ENCODE measurements at regions not wholly inside any gene's neighbourhood (a gene's known extent, or its start where the extent isn't known, plus 50 kb on each side); places are given as distances from the start of the nearest gene placed in this dataset.

- H3K4me2 ChIP-seq (ENCODE audit: low read length), result peak overlapping the region; percentile 81
- H3K9me2 ChIP-seq (replicated peaks; ENCODE audit: low read length), result no peaks in the 10 kb centered on the region
- no peak for DNase-seq
- H3K9me3 ChIP-seq (ENCODE audit: low read length), result no peaks in the 10 kb centered on the region
- peak overlapping the region; percentile 44 for H3K9ac ChIP-seq (ENCODE audit: low read length)
- no peaks in the 10 kb centered on the region for H3K36me3 ChIP-seq (ENCODE audit: low read depth, low read length)
- H3K79me2 ChIP-seq (ENCODE audit: low read length), result peaks cover 17% of the 10 kb centered on the region
- H2AFZ ChIP-seq (ENCODE audit: low read length), result no peak overlapping the region
- H4K20me1 ChIP-seq (ENCODE audit: low read length), result no peaks in the 10 kb centered on the region
- peak overlapping the region; percentile 93 for H3K27ac ChIP-seq (ENCODE audit: low read length)
- POLR2A ChIA-PET (ENCODE audit: unreplicated experiment), result no interaction called here
- H3F3A ChIP-seq (ENCODE audit: low read length, unreplicated experiment), result no peaks in the 10 kb centered on the region
- H3K27me3 ChIP-seq (ENCODE audit: low read length), result no peaks in the 10 kb centered on the region
- H3K4me1 ChIP-seq (ENCODE audit: insufficient read depth, low read length), result peaks cover 25% of the 10 kb centered on the region
- H3K4me3 ChIP-seq (ENCODE audit: low read length), result peak overlapping the region; percentile 57; the same call in 1 of the 2 replicates
- no peak for ATAC-seq
- BruUV-seq (replicated peaks), result TSS peak; percentile 91
- TF ChIP-seq, protein P1, sequence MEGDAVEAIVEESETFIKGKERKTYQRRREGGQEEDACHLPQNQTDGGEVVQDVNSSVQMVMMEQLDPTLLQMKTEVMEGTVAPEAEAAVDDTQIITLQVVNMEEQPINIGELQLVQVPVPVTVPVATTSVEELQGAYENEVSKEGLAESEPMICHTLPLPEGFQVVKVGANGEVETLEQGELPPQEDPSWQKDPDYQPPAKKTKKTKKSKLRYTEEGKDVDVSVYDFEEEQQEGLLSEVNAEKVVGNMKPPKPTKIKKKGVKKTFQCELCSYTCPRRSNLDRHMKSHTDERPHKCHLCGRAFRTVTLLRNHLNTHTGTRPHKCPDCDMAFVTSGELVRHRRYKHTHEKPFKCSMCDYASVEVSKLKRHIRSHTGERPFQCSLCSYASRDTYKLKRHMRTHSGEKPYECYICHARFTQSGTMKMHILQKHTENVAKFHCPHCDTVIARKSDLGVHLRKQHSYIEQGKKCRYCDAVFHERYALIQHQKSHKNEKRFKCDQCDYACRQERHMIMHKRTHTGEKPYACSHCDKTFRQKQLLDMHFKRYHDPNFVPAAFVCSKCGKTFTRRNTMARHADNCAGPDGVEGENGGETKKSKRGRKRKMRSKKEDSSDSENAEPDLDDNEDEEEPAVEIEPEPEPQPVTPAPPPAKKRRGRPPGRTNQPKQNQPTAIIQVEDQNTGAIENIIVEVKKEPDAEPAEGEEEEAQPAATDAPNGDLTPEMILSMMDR (conservative IDR thresholded peaks at IDR 0.05; ENCODE audit: low read depth, low read length), result no peak
- TF ChIP-seq EZH2phosphoT487 (IDR thresholded peaks at IDR 0.05; ENCODE audit: borderline replicate concordance, low read length) (no peak), EZH2 (IDR thresholded peaks at IDR 0.05; ENCODE audit: low read length, unreplicated experiment) (no peak)
- intact Hi-C loops (cut with micrococcal nuclease), result loop anchor here (5.0 kb wide), 2 partner anchors 55 to 100 kb away; no protein-coding TSS in a partner anchor
- CTCF ChIA-PET, result interaction anchor here (0.9 to 1.5 kb wide), 2 partner anchors 38 to 201 kb away, joined by 3 to 4 read pairs; no protein-coding TSS in a partner anchor
Measured at GRCh38 chr20:50321797-50322480, 131.3 kb downstream of the CEBPB start.

DNA sequence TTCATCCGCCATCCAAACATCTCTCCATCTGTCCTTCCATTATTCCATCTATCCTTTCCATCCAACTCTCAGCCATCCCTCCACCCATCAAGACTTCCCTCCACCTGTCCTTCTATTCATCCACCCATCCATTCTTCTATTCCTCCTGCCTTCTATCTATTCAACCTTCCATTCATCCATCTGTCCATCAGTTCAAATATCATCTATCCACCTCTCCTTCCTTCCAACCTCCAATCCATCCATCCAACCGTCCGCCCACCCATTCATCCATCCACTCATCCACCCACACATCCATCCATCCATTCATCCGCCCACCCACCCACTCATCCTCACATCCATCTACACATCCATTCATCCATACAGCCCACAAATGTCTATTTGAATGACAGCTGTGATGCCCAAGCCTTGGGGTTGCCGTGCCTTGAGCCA lies 132.1 kb downstream of the CEBPB start:
- Histone ChIP-seq H3F3A (ENCODE audit: low read length, unreplicated experiment) (no peaks in the 10 kb centered on the region), H4K20me1 (ENCODE audit: low read length) (no peaks in the 10 kb centered on the region), H3K27me3 (ENCODE audit: low read length) (no peaks in the 10 kb centered on the region), H3K79me2 (ENCODE audit: low read length) (peaks cover 17% of the 10 kb centered on the region), H3K9me2 (replicated peaks; ENCODE audit: low read length) (no peaks in the 10 kb centered on the region), H3K9me3 (ENCODE audit: low read length) (no peaks in the 10 kb centered on the region), H3K27ac (ENCODE audit: low read length) (no peak overlapping the region), H3K4me2 (ENCODE audit: low read length) (no peak overlapping the region), H3K4me3 (ENCODE audit: low read length) (no peak overlapping the region), H3K36me3 (ENCODE audit: low read depth, low read length) (no peaks in the 10 kb centered on the region), H3K4me1 (ENCODE audit: insufficient read depth, low read length) (peaks cover 25% of the 10 kb centered on the region), H2AFZ (ENCODE audit: low read length) (no peak overlapping the region), H3K9ac (ENCODE audit: low read length) (no peak overlapping the region)
- DNase-seq (no peak), ATAC-seq (no peak)
- TF ChIP-seq, protein P1 (conservative IDR thresholded peaks at IDR 0.05; ENCODE audit: low read depth, low read length), result no peak
- TF ChIP-seq EZH2phosphoT487 (IDR thresholded peaks at IDR 0.05; ENCODE audit: borderline replicate concordance, low read length) (no peak), EZH2 (IDR thresholded peaks at IDR 0.05; ENCODE audit: low read length, unreplicated experiment) (no peak)
- intact Hi-C loops (cut with micrococcal nuclease), result loop anchor here (5.0 kb wide), 2 partner anchors 55 to 100 kb away; no protein-coding TSS in a partner anchor
- BruUV-seq (replicated peaks), result no TSS peak
- ChIA-PET CTCF (no interaction called here), POLR2A (ENCODE audit: unreplicated experiment) (no interaction called here)

DNA sequence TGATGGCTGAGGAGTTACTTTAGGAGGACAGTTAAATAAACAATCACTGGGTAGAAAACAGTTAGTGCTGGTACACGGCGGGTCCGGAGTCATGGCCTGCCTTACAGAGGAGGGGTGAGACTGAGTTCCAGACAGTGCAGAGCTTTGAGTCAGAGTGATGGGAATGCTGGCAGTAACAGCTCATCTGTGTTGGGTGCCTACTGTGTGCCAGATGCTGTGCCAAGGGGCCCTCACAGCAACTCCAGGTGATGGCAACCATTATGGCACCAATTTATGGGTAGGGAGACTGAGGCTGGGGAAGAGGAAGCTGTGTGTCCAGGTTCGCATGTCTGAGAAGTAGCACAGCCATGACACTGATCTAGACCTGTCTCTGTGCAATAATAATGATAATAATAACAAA lies 132.6 kb downstream of the CEBPB start:
- Histone ChIP-seq H3K4me3 (ENCODE audit: low read length) (no peak overlapping the region), H4K20me1 (ENCODE audit: low read length) (no peaks in the 10 kb centered on the region), H3K27me3 (ENCODE audit: low read length) (no peaks in the 10 kb centered on the region), H3K4me2 (ENCODE audit: low read length) (no peak overlapping the region), H3K27ac (ENCODE audit: low read length) (no peak overlapping the region), H3K9me2 (replicated peaks; ENCODE audit: low read length) (no peaks in the 10 kb centered on the region), H3K79me2 (ENCODE audit: low read length) (peaks cover 17% of the 10 kb centered on the region), H3K4me1 (ENCODE audit: insufficient read depth, low read length) (peaks cover 25% of the 10 kb centered on the region), H3F3A (ENCODE audit: low read length, unreplicated experiment) (no peaks in the 10 kb centered on the region), H2AFZ (ENCODE audit: low read length) (no peak overlapping the region), H3K9ac (ENCODE audit: low read length) (no peak overlapping the region), H3K36me3 (ENCODE audit: low read depth, low read length) (no peaks in the 10 kb centered on the region), H3K9me3 (ENCODE audit: low read length) (no peaks in the 10 kb centered on the region)
- TF ChIP-seq EZH2phosphoT487 (IDR thresholded peaks at IDR 0.05; ENCODE audit: borderline replicate concordance, low read length), result no peak
- no peak for TF ChIP-seq EZH2 (IDR thresholded peaks at IDR 0.05; ENCODE audit: low read length, unreplicated experiment)
- TF ChIP-seq, protein P1 (conservative IDR thresholded peaks at IDR 0.05; ENCODE audit: low read depth, low read length), result no peak
- CTCF ChIA-PET, result no interaction called here
- POLR2A ChIA-PET (ENCODE audit: unreplicated experiment), result no interaction called here
- intact Hi-C loops (cut with micrococcal nuclease), result loop anchor here (5.0 kb wide), 2 partner anchors 54 to 99 kb away; no protein-coding TSS in a partner anchor
- DNase-seq (no peak), ATAC-seq (no peak)
- no TSS peak for BruUV-seq (replicated peaks)
